ENCODE measurements at regions not wholly inside any gene's neighbourhood (a gene's known extent, or its start where the extent isn't known, plus 50 kb on each side); places are given as distances from the start of the nearest gene placed in this dataset.

DNA sequence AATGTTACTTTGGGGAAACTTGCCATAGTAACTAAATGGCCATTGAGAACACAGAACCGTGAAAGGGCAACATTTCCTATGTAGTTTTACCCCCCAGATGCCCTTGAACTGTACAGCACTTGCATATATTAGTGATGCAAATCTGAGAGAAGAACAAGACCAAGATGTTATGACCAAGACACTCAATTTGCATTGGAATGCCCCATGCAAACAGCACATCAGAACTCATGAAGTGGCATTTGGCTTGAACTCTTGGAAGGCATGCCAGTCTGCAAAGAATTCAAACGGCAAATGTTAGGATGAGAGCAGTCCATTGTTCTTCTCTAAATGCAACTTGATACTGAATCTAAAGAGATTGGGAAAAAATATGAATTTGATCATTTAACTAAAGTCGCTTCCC lies 139.4 kb upstream of the CXorf66 start:
- TF ChIP-seq, protein P1, sequence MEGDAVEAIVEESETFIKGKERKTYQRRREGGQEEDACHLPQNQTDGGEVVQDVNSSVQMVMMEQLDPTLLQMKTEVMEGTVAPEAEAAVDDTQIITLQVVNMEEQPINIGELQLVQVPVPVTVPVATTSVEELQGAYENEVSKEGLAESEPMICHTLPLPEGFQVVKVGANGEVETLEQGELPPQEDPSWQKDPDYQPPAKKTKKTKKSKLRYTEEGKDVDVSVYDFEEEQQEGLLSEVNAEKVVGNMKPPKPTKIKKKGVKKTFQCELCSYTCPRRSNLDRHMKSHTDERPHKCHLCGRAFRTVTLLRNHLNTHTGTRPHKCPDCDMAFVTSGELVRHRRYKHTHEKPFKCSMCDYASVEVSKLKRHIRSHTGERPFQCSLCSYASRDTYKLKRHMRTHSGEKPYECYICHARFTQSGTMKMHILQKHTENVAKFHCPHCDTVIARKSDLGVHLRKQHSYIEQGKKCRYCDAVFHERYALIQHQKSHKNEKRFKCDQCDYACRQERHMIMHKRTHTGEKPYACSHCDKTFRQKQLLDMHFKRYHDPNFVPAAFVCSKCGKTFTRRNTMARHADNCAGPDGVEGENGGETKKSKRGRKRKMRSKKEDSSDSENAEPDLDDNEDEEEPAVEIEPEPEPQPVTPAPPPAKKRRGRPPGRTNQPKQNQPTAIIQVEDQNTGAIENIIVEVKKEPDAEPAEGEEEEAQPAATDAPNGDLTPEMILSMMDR (IDR thresholded peaks at IDR 0.05) = no peak
- no peak for TF ChIP-seq POLR2A (IDR thresholded peaks at IDR 0.05)

Data from lower leg skin (tissue), 3 donors.